Neutrophil (primary cell): ENCODE measurements at regions not wholly inside any gene's neighbourhood (a gene's known extent, or its start where the extent isn't known, plus 50 kb on each side); places are given as distances from the start of the nearest gene placed in this dataset.

Experiments used
- H3K27ac ChIP-seq: fragments of 200-600 bp; sonication (generic); 2 replicates; pipeline ENCODE4 v1.5.1; 2016; ENCODE audit warnings: mild to moderate bottlenecking, moderate library complexity
- H3K27me3 ChIP-seq: fragments of 200-600 bp; sonication (generic); 2 replicates; pipeline ENCODE4 v1.6.0; 2016; ENCODE audit warnings: mild to moderate bottlenecking
- H3K36me3 ChIP-seq: fragments of 200-600 bp; sonication (generic); 2 replicates; pipeline ENCODE4 v1.5.1; 2017
- H3K4me1 ChIP-seq, 2 experiments: fragments of 200-600 bp in 1 of 2; sonication (generic) in 1 of 2; 1 replicate in 1 of 2; 2 replicates in 1 of 2; pipeline versions ENCODE4 v1.5.1 to v1.6.1; 2013 to 2016; ENCODE audit warnings: low read depth in 1 of 2, low read length in 1 of 2, mild to moderate bottlenecking in 1 of 2, moderate library complexity in 1 of 2; ENCODE audit not compliant: control insufficient read depth in 1 of 2, insufficient read depth in 1 of 2
- H3K4me3 ChIP-seq, 2 experiments: fragments of 200-600 bp in 1 of 2; sonication (generic) in 1 of 2; 1 replicate in 1 of 2; 2 replicates in 1 of 2; pipeline ENCODE4 v1.5.1; 2013 to 2016; ENCODE audit warnings: low read depth in 1 of 2, low read length in 1 of 2, mild to moderate bottlenecking in 1 of 2, moderate library complexity in 1 of 2
- H3K9me3 ChIP-seq: fragments of 200-600 bp; sonication (generic); 2 replicates; pipeline ENCODE4 v1.5.1; 2016
- CTCF ChIP-seq: fragments of 200-600 bp; sonication (generic); IDR thresholded peaks from 2 replicates; pipeline ENCODE4 v1.5.1; 2016; ENCODE audit warnings: antibody characterized with exemption

- Histone ChIP-seq H3K4me3 (no peak overlapping the region), H3K9me3 (no peaks in the 10 kb centered on the region), H3K36me3 (no peaks in the 10 kb centered on the region), H3K4me1 (no peaks in the 10 kb centered on the region), H3K27ac (no peak overlapping the region), H3K27me3 (no peaks in the 10 kb centered on the region)
- TF ChIP-seq CTCF, result no peak
These were observed 283.2 kb downstream of the PTBP2 start for GRCh38 chr1:97004743-97005142.

- Histone ChIP-seq H3K36me3 (no peaks in the 10 kb centered on the region), H3K27me3 (no peaks in the 10 kb centered on the region), H3K4me3 (no peak overlapping the region), H3K4me1 (no peaks in the 10 kb centered on the region), H3K27ac (no peak overlapping the region), H3K9me3 (no peaks in the 10 kb centered on the region)
- no peak for TF ChIP-seq CTCF
These were observed 284.6 kb downstream of the PTBP2 start for GRCh38 chr1:97006044-97006661.

- Histone ChIP-seq H3K36me3 (no peaks in the 10 kb centered on the region), H3K4me1 (no peaks in the 10 kb centered on the region), H3K4me3 (no peak overlapping the region), H3K9me3 (no peaks in the 10 kb centered on the region), H3K27ac (no peak overlapping the region), H3K27me3 (no peaks in the 10 kb centered on the region)
- no peak for TF ChIP-seq CTCF
These were observed 286.4 kb downstream of the PTBP2 start for GRCh38 chr1:97007840-97008604.

GRCh38 chr1:97010566-97011264, 289.1 kb downstream of the PTBP2 start:
- Histone ChIP-seq H3K27ac (no peak overlapping the region), H3K4me1 (no peaks in the 10 kb centered on the region), H3K4me3 (no peak overlapping the region), H3K36me3 (no peaks in the 10 kb centered on the region), H3K27me3 (no peaks in the 10 kb centered on the region), H3K9me3 (no peaks in the 10 kb centered on the region)
- TF ChIP-seq CTCF, result no peak

GRCh38 chr1:97013136-97013535, 291.6 kb downstream of the PTBP2 start:
- no peak for TF ChIP-seq CTCF
- Histone ChIP-seq H3K4me1 (no peaks in the 10 kb centered on the region), H3K9me3 (no peaks in the 10 kb centered on the region), H3K36me3 (no peaks in the 10 kb centered on the region), H3K27me3 (no peaks in the 10 kb centered on the region), H3K27ac (no peak overlapping the region), H3K4me3 (no peak overlapping the region)
